SW480 (cell line): ENCODE measurements at regions not wholly inside any gene's neighbourhood (a gene's known extent, or its start where the extent isn't known, plus 50 kb on each side); places are given as distances from the start of the nearest gene placed in this dataset.

Source experiments
- DNase-seq: peaks from one replicate; pipeline ENCODE4 v3.0.0-alpha.2; 2016; ENCODE audit warnings: low spot score

DNA sequence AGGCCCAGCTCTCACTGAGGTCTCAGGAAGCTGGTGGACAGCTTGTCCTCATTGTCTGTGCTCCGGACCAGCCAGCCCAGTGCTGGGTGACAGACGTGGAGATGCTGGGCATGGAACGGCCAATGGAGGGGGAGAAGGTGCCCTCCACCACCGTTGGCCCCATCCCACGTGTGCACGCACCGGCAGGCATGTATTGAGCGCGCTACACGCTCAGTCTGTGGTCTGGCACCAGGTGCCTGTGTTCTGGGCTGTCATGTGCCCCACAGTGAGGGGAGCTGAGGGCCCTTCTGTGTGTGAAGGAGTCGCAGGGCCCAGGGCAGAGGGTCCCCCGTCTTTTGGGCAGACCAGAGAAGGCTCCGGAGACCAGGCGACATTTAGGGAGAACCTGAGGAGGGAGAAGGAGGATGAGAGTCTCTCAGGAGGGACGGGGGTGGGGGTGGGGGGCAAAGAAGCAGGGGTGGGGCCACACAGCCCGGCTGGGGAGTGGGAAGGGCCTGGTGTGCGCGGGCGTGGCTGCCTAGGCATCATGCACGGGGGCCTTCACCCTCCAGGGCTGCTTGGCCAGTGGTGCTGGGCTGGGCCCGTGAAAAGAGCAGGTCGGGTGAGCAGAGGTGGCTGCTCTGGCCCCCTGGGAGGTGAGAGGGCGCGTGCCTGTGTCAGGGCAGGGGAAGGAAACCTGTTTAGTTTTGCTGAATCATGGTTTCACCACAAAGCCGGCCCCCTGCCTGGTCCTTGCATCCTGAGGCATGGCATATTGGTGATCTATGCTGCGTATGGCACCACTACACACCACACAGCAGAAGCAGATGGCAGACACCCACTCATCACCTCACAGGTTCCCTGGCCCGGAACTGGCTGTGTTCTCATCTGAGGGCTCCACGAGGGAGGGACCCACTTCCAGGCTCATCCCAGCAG, 86.7 kb upstream of the TTC34 start:
- no peak for DNase-seq

DNA sequence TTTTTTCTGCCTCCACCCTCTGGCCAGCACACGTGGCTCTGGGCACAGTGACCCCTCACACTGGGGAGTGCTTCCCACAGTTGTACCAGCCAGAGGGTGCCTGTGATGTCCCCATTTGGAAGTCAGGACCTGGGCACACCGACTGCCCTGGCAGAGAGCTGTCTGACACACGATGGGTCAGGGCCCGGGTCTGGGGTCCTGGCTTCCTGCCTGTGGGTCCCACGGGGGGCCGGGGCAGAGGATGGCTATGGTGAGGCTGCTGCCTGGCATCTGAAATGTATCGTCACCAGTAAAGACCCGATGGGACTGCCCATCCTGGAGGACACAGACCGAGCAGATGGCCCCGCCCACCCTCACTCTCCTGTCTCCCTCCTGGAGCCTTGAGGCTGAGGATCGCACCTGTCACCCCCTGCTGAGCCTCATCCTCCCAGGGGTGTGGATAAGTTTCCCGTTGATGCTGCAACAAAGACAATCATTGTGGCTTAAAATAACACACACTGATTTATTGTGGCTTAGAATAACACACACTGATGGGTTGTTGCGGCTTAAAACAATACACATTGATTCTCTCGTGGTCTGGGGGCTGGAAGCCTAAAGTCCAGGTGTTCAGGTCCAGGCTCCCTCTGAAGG, 88.8 kb upstream of the TTC34 start:
- no peak for DNase-seq

DNA sequence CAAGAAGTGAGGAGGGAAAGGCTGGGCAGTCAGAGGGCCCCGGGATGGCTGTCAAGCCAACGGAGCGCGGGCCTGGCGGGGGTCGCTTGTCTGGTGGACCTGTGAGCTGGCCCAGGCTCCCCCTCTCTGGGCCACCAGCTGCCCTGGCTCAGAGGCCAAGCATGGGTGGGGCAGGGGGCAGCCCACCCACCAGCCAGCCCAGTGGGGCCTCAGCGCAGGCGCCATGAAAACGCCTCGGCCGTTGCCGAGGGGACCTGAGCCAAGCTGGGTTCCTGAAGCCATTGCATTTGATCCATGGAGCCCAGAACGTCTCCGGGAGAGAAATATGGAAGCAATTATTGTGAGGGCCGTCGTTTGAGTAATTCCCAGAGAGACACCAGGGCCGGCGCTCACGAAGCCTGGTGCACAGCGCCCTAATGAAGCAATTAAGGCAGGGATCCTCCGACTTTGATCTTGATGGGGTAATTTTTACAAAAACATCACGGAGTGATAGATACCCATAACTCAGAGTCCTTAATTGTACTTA, 90.5 kb upstream of the TTC34 start:
- DNase-seq = no peak

DNA sequence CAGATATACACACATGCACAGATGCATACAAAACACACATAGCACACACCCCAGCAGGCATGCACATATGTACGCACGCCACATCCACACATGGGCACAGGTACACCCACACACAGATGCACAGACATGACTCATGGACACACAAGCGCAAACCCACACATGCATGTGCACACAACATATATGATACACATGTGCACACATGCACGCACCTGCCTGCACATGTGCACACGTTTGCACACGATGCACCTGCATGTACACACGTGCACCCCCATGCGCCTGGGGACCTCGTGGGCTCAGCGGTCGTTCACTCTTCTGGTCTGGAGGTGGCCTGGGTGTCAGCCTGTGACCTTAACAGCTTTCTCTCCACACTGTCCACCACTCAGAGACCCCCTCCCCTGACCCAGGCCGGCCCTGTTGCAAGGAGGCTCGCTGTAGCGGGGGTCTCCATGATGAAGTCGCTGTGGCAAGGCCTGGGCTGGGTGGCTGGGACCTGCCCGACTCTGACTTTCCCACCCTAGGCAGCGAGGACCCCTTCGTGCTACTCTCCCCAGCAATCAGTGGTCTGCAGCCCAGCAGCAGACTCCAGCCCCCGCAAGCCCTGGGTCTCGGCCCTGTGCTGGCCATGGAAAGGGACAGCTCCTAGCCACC, 92.1 kb upstream of the TTC34 start:
- DNase-seq = no peak

DNA sequence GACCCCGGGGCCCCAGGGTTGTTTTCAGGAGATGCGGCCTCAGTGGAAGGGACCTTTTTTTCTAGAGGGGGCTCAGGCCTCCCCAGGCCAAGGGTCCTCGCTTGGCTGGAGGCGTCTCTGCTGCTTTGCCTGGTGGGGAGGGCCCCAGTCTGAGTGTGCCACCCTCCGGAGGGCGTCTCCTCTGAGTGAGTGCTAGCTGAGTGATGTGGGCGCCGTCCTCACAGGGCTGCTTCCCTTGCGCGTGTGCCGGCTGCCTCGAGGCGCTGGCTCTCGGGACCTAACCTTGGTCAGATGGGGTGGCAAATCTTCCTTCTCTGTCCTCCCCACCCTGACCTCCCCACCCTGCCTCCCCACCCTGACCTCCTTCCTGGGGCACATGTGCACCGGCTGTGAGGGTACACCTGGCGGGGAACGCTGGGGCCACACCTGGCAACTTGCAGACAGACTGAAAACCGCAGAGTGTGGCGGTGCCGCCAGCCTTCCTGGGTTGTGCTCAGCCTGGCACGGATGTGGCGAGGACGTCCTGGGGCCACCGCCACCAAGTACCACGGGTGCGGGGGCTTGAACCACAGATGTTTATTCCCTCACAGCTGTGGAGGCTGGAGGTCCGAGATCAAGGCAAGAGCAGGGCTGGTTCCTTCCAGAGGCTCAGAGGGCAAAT, 93.0 kb upstream of the TTC34 start:
- DNase-seq = no peak

DNA sequence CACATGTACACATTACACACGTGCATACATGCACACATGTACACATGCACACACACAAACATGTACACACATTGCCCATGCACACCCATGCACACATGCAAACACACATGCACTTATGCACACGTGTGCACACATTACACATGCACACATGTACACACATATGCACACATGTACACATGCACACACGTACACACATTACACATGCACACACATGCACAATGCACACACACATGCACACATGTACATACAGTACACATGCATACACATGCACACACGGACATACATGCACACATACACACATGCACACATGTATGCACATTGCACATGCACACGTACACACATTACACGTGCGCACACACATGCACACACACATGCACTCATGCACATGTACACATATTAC, 95.3 kb upstream of the TTC34 start:
- DNase-seq = no peak

DNA sequence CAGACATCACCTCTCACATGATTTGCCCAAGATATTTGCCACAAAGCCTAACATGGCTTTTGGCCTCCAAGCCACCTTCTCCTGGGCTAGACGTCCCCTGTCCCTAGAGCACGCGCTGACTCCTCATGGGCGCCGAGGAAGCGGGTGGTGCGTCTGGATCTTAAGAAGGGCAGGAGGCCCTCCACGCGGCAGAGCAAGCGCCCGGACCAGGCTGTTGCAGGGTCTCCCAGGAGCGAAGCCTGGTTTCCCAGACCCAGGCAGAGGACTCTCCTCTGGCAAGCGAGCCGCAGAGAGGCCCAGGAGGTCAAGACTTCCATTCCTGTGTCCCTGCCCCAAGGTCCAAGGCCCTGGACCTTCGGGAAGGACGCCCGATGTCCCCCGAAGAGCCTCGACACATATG, 101.7 kb upstream of the TTC34 start:
- no peak for DNase-seq

DNA sequence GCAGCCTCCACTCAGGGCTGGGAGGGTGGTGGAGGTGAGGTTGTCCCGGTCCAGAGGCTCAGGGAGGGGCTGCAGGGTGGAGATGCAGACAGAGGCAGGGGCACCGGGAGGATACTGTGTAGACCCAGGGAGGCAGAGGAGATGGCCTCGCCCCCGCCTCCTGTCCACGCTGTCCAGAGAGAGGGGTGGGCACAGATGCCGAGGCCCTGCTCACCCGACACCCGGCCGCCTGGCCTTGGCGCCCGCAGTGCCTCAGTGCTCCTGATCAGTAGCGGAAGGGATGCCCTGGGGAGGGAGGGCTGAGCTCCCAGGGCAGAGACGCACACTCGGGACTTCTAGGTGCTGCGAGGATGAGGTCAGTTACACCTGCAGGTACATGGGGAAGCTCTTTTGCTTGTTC, 102.7 kb upstream of the TTC34 start:
- no peak for DNase-seq

DNA sequence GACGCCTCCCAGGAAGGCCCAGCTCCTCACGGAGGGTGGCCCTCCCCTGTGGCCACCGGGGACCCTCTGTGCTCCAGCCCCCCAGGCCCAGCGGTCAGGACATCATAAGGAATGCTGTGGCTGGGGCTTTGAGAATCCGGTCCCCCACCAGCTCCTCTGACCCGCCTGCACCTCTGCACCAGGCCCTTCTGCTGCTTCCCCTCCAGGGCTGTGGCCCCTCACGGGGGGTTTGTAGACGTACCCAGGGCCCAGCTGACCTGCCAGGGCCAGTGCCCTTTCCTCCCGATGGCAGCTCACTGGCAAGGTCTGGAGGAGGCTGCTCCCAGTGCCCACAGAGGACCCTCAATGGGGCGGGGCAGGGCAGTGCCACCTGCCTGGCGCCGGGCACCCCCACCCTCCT, 103.9 kb upstream of the TTC34 start:
- DNase-seq = no peak

DNA sequence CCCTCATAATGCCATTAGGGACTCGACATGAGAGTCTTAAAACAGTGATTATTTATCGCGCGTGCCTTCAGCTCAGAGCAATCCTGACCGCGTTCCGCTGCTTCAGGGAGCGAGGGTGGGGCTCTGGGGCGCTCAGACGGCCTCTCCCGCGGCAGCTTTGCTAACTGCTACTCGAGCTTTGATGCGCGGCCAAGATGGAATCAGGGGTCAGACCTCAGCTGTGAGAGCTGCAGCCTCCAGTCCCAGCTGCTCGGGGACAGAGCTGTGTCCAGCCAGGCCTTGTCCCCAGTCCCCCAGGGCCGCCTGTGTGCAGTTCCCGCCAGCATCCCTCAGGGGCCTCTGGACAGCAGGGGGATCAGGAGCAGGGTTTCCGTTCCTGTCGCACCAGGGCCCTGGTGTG, 104.6 kb upstream of the TTC34 start:
- DNase-seq = no peak

DNA sequence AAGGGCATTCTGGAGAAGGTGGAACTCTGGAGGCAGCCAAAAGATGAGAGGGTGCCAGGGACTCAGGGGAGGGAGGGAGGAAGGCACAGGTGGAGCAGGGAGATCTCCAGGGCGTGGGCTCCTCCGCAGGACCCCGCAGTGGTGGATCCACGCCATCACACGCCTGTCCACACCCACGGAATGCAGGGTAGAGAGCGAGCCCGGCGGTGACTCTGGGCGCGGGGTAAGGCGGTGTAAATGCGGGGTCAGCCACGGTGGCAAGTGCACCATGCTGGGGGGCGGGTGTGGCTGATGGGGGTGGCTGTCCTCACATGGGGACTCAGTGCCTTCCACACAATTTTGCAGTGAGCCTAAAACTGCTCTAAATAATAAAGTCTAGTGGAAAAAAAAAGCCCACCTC, 105.1 kb upstream of the TTC34 start:
- no peak for DNase-seq

DNA sequence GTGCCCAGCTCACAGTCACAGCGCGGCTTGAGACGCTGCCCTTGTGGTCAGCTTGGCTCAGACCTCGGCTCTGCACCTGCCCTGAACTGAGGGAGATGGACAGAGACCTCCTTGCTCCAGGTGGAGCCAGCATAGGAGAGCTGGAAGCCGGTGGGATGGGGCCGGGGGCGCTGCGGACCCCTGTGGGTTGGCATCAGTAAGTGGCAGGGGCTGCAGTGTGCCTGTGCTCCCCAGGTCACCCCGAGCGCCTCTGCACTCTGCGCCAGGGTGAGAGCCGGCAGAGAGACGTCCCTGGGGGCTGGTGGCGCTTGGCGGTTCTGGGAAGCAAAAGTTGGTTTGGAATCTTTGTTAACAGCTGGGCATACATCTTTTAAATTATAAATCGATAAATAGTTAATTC, 105.6 kb upstream of the TTC34 start:
- no peak for DNase-seq

DNA sequence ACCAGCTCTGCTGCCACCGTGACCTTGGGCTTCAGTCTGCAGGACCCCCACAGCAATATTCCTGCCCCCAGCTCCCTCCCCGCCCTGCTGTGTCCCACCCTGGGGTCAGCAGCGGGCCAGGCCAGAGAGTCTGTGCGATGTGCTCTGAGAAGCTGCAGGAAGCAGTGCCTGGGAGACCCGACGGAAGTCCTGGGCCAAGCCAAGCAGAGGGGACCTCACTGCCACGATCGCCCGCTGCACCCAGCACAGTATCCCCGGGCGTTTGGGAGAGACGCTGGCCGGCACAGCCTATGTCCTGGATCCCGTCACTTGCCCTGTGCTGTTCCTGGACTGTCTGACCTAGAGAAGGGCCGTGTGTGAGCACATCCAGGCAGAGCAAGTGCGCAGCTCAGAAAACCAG, 106.6 kb upstream of the TTC34 start:
- DNase-seq = no peak

DNA sequence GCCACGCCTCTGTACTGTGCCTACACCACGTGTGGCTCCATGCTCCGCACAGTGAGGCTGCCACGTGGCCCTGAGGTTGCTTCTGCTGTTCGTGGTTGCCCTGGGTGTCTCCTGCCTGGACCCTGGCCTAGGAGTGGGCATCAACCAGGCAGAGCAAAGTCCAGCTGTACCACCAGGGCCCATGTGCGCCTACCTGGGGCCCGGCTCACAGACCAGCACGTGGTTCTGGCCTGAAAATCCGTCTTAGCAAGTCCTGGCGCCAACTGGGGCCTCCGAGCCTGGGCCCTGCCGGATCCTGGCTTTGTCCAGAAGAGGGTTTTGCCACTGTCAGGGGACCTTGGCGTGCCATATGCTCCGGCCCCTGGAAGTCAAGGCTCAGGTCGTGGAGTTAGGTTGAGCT, 107.1 kb upstream of the TTC34 start:
- DNase-seq = no peak

DNA sequence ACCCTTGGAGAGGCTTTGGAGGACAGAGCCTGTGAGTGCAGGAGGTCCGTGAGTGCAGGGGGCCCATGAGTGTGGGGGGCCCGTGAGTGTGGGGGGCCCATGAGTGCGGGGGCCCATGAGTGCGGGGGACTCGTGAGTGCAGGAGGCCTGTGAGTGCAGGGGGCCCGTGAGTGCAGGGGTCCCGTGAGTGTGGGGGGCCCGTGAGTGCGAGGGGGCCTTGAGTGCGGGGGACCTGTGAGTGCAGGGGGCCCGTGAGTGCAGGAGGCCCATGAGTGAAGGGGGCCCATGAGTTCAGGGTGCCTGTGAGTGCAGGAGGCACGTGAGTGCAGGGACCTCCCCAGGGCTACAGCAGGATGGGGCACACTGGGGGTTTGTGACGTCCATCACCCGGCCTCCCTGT, 108.3 kb upstream of the TTC34 start:
- no peak for DNase-seq

DNA sequence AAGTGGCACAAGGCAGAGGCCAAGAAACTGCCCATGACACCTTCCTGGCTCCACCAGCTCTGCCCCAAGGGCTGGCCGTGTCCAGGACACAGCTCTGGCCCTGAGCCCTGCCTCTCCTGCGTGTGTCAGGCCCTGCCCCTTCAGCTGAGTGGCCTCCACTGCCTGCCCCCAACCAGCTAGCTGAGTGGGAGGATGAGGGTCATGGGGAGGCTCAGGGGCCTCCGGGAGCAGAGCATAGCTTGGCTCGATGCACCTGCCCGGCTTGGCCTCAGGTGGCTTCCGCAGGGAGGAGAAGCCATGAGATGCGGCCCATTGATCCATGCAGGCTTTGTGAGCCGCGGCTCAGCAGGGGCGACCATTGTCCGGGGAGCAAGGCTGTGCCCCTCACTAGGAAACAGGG, 108.7 kb upstream of the TTC34 start:
- DNase-seq = no peak

DNA sequence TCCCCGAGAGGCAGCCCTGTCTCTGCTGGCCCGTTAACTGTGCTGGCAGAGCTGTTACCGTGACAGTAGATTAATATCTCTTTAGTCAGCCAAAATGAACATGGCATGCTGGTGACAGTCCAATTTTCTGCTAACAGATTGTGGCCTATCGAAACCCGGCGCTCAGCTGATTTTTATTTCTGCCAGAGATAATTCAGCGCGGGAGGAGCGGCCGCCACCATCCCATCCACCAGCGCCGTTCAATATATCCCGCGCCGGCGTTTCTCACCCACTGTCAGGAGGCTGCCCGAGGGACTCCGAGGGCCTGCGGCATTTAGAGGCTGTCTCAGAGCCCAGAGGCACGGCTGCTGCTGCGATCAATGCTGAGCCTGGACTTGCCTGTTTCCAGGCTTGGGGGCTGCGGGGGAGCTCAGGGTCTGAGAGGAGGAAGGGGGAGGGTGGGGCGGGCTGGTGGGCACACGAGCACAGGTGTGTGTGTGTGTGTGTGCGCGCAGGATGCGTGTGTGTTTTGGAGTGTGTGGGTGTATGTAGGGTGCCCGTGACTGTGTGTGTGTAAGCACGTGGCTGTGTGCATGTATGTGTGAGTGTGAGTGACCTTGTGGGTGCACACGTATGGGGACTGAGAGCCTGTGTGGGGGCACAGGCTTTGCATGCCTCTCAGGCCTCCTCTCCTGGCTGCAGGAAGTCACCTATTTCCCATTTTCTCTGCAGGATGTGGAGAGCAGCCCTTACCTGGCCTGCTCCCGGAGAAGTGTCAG, 109.7 kb upstream of the ACTRT2 start:
- no peak for DNase-seq

DNA sequence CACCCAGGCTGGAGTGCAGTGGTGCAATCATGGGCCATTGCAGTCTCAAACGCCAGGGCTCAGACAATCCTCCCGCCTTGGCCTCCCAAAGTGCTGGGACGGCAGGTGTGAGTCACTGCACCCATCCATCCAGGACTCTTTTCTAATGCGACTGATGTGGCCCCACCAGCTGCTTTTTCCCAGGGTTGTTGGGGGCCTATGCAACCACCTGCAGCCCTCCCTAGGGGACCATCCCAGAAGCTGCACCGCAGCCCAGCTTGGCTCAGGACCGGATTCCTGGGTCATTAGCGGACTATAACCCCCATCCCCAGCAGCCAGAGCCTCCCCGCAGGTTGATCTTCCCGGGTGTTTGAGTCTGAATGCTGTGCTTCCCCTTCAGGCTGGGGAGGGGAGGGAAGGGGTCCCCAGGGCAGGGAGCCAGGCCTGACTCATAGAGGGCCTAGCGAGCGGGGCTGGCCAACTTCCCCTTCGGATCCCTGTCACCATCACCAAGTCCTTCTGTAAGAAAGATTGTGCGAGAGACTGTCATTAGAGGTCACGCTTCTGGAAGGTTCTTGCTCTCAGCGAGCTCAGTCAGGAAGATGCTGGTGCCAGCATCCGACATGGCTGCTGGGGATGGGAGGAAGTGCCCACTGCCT, 108.7 kb upstream of the ACTRT2 start:
- no peak for DNase-seq

DNA sequence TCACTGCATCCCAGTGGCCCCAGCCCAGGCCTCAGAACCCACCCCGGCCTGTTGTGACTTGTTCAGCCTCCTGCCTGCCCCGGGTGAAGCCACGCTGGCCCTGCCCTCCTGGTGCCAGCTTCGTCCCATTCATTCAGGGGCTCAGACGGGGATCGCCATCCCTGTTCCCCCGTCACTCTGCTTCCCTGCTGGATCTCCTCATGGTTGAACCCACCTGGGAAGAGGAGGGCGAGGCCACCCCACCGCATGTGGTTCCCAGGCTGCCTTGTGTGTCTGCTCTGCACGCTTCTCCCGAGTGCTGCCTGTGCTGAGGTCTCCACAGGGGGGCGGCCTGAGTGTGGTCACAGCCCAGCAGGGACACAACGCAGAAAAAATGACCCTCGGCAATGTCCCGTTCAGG, 108.2 kb upstream of the ACTRT2 start:
- no peak for DNase-seq

DNA sequence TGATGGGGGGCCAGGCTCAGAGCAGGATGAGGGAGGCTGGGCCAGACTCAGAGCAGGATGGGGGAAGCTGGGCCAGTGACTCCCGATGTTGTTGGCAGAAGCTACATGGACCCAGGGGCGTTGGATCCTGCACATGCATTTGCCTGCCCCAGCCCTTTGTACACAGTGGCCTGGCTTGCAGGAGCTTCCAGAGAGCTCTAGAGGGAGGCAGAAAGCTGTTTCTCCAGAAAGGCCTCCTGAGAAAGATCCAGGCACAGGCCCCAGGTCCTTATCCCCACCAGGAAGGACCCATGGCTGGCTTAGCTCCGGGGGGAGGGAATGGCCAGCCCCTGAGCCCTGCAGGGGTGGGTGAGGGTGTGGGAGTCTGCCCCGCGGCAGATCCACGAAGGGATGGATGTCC, 106.6 kb upstream of the ACTRT2 start:
- no peak for DNase-seq

DNA sequence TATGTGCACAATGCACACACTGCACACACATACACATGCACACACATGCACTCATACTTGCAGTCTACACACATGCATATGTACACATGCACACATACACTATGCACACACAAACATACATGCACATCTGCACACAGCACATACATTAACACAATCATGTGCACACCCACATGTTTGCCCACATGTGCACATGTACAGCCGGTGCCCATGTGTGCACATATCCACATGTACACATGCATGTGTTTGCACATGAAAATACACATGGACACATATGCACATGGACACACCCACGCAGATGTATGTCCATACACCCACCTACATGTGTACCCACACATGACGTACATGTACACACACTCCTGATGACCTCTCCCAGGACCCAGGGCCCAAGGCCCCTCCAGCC, 105.1 kb upstream of the ACTRT2 start:
- no peak for DNase-seq
